Ectodermal cell (in vitro differentiated cells): ENCODE measurements at regions not wholly inside any gene's neighbourhood (a gene's known extent, or its start where the extent isn't known, plus 50 kb on each side); places are given as distances from the start of the nearest gene placed in this dataset.
"Not testable (repeated sequence)": the region's sequence is repeated elsewhere in the genome, so short reads cannot be mapped to it uniquely, and the experiment has no call there.

ENCODE experiments used
- H3K27ac ChIP-seq: 2 replicates; pipeline ENCODE4 v1.7.0; 2013; ENCODE audit warnings: mild to moderate bottlenecking, low read depth, low read length; ENCODE audit not compliant: insufficient read depth, poor library complexity, severe bottlenecking
- H3K27me3 ChIP-seq: 2 replicates; pipeline ENCODE4 v1.7.0; 2013; ENCODE audit warnings: mild to moderate bottlenecking, low read length; ENCODE audit not compliant: insufficient read depth, control insufficient read depth, poor library complexity, severe bottlenecking
- H3K36me3 ChIP-seq: one replicate; pipeline ENCODE4 v1.7.0; 2013; ENCODE audit warnings: low read length; ENCODE audit not compliant: control insufficient read depth, insufficient read depth
- H3K4me1 ChIP-seq: one replicate; pipeline ENCODE4 v1.7.0; 2013; ENCODE audit warnings: low read length; ENCODE audit not compliant: control insufficient read depth, insufficient read depth
- H3K4me3 ChIP-seq: 2 replicates; pipeline ENCODE4 v1.7.0; 2013; ENCODE audit warnings: low read depth, low read length, control low read depth; ENCODE audit not compliant: insufficient read depth
- H3K9me3 ChIP-seq: 2 replicates; pipeline ENCODE4 v1.7.0; 2013; ENCODE audit warnings: mild to moderate bottlenecking, low read length, moderate library complexity; ENCODE audit not compliant: control insufficient read depth
- WGBS, 2 experiments: methylation state at CpG; one replicate each; pipeline ENCODE4 v1.1.7; 2013; ENCODE audit warnings: missing lambda C conversion rate in 2 of 2; 5-methylcytosine and 5-hydroxymethylcytosine counted together

DNA sequence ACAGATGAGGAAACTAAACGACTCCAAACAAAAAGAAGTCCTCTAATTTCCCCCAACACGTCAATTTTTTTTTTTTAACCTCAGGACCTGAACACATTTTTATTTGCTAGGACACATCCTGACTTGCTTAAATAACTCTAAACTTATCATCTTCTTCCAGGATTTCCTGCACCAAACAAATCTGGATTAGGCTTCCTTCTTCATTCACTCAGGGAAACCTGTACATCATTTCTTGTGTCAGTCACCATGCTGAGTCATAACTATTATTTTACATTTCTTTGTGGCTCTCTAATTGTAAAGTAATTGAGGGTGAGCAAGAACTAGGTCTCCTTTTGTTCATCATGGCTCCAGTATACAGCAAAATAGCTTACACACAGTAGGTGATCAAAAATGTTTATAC, 433.4 kb upstream of the GBE1 start:
- no peak overlapping the region for H3K27ac ChIP-seq
- no peaks in the 10 kb centered on the region for H3K36me3 ChIP-seq
- 78 to 79% methylated on average over 2 of the region's 2 CpGs for WGBS, 2 experiments
- H3K4me3 ChIP-seq = no peak overlapping the region
- H3K4me1 ChIP-seq = no peaks in the 10 kb centered on the region
- no peaks in the 10 kb centered on the region for H3K27me3 ChIP-seq
- H3K9me3 ChIP-seq = no peaks in the 10 kb centered on the region

DNA sequence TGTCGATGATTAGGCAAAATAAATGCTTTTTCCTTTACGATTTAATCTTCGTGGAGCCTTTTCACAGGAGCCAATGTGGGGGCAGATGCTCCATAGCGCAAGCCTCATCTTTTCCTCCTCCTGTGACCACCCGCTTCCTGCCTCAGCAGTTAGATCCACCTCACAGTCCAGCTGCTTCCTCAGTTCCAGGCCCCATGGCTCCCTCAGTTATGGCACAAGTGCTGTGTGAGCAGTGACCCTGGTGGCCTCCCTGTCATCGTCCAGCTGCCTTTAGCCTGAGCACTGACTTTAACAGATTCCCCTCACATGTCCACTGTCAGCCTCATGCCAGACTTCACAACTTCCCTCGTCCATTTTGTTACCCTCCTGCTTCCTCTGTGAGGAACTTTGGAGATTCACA, 424.6 kb upstream of the GBE1 start:
- H3K4me3 ChIP-seq = no peak overlapping the region
- H3K4me1 ChIP-seq = no peaks in the 10 kb centered on the region
- H3K9me3 ChIP-seq = no peaks in the 10 kb centered on the region
- WGBS, 2 experiments = 93% methylated on average over 7 of the region's 7 CpGs
- H3K27ac ChIP-seq = no peak overlapping the region
- H3K36me3 ChIP-seq = no peaks in the 10 kb centered on the region
- no peaks in the 10 kb centered on the region for H3K27me3 ChIP-seq

DNA sequence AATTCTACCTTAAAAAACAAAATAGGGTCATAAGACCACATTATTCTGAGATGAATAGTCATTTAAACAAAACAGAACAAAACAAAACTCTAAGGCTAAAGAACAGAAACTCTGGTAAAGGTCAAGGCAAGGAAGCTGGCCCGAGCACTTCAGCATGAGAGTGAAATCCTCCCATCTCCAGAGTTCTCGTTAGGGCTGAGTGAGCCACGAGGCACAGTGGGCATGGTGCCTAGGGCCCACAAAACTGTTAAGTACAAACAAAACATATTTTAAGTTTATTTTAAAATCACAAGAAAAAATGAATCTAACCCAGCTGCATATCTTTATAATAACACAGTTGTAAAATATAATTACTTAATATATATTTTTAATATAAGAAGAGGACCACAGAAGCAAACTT, 417.8 kb upstream of the GBE1 start:
- Histone ChIP-seq H3K9me3 (no peaks in the 10 kb centered on the region), H3K27me3 (no peaks in the 10 kb centered on the region), H3K4me1 (no peaks in the 10 kb centered on the region), H3K36me3 (no peaks in the 10 kb centered on the region), H3K4me3 (no peak overlapping the region), H3K27ac (no peak overlapping the region)
- 96 to 97% methylated on average over 3 of the region's 3 CpGs for WGBS, 2 experiments

DNA sequence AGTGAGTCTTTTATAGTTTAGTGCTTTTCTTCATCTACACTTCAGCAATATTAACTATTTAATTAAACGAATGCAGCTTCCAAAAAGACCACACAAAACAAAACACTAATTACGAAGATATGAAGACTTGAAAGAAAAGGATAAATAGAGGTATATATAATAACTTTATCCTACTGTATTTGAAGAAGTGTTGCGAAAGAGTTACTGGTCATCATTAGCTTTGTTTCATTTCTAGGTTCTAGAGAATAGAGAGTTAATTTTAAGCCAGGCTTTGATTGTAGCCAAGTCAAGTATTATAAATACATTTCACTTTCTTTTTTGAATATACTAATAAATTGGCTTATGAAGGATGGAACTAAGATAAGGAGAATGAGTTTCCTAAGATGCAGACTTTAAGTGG, 416.8 kb upstream of the GBE1 start:
- no peaks in the 10 kb centered on the region for H3K36me3 ChIP-seq
- no peaks in the 10 kb centered on the region for H3K4me1 ChIP-seq
- H3K9me3 ChIP-seq = no peaks in the 10 kb centered on the region
- no peak overlapping the region for H3K4me3 ChIP-seq
- WGBS, 2 experiments = no CpG with 5 or more reads among the region's 3 CpGs
- no peaks in the 10 kb centered on the region for H3K27me3 ChIP-seq
- no peak overlapping the region for H3K27ac ChIP-seq

DNA sequence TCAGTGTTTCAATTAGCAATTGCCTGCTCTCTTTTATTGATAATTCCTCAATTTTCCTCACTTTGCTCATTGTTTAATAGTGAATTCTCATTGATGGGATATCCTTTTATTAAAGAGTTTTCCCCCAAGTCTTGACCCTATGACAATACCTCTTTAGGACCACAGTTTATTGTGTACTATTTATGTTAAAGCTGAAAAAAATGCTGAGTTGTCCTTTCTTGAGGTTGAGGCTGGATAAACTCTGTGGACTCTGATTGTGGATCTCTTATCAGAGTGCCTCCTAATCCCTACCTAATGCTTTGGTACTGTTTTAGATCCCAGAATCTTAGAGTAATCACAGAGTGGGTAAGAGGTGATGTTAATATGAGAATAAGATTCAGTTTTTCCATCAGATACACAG, 416.3 kb upstream of the GBE1 start:
- no peaks in the 10 kb centered on the region for H3K27me3 ChIP-seq
- no peak overlapping the region for H3K27ac ChIP-seq
- no peaks in the 10 kb centered on the region for H3K9me3 ChIP-seq
- no peaks in the 10 kb centered on the region for H3K4me1 ChIP-seq
- no peak overlapping the region for H3K4me3 ChIP-seq
- no peaks in the 10 kb centered on the region for H3K36me3 ChIP-seq

DNA sequence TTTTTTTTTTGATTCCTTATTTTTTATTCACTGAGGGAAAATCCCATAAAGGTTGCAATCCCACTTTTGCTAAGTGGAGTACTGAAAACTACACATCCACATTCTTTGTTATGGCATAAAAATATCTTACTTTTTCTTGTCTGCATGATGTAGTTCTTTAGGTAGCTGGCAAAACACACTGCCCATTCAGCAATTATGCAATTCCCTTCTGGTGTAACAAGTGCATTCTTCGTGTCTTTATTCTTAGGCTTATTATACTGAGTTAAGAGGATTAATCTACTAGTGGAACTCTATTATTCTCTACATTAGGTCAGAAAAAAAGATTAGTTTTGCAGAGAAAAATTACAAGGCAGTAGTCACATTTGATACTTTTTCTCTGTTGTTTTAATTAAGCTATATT, 403.8 kb upstream of the GBE1 start:
- Histone ChIP-seq H3K4me1 (no peaks in the 10 kb centered on the region), H3K27me3 (no peaks in the 10 kb centered on the region), H3K36me3 (no peaks in the 10 kb centered on the region), H3K4me3 (no peak overlapping the region), H3K9me3 (no peaks in the 10 kb centered on the region), H3K27ac (no peak overlapping the region)
- 67% methylated on average over 1 of the region's 1 CpG; no CpG with 5 or more reads in 1 of the 2 experiments for WGBS, 2 experiments

DNA sequence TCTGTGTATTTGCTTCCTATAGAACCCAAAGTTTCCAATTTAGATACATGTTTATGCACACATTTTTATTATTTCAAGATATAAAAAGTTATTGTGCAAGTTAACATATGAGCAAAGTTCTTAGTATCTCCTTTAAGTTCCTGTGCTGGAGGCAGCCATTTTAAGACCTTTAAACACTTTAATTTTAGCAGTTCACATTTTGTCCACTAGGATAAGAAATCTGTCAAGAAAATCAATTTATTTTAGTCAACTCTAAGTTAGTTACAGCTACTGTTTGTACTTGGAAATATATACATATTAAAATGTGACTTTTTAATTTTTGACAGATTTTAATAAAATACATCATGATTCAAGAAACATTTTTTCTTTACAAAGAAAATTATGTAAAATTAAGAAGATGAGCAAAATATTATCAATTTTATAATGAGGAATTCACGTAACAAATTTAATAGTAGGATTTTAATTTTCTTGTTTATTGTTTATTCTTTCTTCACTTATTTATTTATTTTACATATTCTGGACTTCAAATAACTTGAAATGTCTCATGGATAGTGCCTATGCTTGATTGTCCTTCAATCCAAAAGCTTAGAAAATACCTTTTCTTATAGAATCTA, 402.6 kb upstream of the GBE1 start:
- no peak overlapping the region for H3K4me3 ChIP-seq
- no CpG with 5 or more reads among the region's 1 CpG for WGBS, 2 experiments

DNA sequence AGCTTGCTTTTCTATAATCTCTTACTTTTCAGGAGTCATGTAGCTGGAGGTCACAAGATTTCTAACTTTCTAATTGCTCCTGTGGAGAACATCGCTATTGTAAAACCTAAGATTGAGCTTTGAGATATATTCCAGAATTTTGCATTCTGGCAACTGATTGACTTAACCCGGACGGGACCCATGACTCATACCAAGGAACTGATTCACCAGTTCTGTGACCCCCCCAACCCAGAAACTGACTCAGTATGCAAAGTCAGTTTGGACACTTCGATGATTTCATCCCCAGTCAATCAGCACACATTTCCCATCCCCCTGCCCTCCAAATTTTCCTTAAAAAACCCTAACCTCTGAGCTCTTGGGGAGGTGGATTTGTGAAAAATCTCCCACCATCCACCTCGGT, 396.5 kb upstream of the GBE1 start:
- Histone ChIP-seq H3K27ac (no peak overlapping the region), H3K36me3 (no peaks in the 10 kb centered on the region), H3K9me3 (no peaks in the 10 kb centered on the region), H3K4me3 (no peak overlapping the region), H3K27me3 (no peaks in the 10 kb centered on the region), H3K4me1 (peaks cover 4% of the 10 kb centered on the region)
- 92 to 95% methylated on average over 5 of the region's 5 CpGs for WGBS, 2 experiments

More for the DNA sequence above, 402.6 kb upstream of the GBE1 start:
- no peaks in the 10 kb centered on the region for H3K4me1 ChIP-seq
- H3K9me3 ChIP-seq = no peaks in the 10 kb centered on the region
- no peaks in the 10 kb centered on the region for H3K27me3 ChIP-seq
- no peaks in the 10 kb centered on the region for H3K36me3 ChIP-seq
- no peak overlapping the region for H3K27ac ChIP-seq

DNA sequence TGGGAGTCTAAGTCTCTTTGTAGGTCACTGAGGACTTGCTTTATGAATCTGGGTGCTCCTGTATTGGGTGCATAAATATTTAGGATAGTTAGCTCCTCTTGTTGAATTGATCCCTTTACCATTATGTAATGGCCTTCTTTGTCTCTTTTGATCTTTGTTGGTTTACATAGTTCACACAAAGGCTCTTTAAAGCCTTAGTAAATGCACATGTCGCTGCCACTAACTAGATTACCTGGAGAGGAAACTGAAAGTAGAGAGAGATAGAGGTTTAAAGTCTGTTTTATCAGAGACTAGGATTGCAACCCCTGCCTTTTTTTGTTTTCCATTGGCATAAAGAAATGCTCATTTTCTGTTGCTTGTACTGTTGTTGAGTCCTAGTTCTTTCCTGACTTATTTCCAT, 392.4 kb upstream of the GBE1 start:
- H3K27ac ChIP-seq, H3K4me3 ChIP-seq, H3K4me1 ChIP-seq, H3K9me3 ChIP-seq, H3K27me3 ChIP-seq, H3K36me3 ChIP-seq: not testable (repeated sequence)
- 50 to 75% methylated on average over 1 of the region's 1 CpG for WGBS, 2 experiments

DNA sequence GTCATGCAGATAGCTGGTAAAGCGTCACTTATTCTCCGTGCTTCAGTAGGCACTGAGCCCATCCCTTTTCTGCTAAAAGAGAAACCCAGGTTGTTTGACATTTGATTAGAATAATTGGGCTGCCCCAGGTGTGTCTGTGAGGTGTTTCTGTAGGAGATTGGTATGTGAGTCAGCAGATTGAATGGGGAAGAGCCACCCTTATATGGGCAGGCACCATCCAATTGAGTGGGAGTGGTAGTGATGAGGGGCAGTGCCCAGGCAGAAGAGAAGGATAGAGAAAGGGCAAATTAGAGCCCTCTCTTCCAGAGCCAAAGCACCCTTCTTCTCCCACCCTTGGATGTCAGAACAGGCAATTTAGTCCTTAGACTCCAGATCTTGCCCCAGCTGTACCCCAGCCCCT, 384.3 kb upstream of the GBE1 start:
- H3K36me3 ChIP-seq = no peaks in the 10 kb centered on the region
- no peaks in the 10 kb centered on the region for H3K9me3 ChIP-seq
- 93 to 99% methylated on average over 2 of the region's 2 CpGs for WGBS, 2 experiments
- no peak overlapping the region for H3K4me3 ChIP-seq
- no peak overlapping the region for H3K27ac ChIP-seq
- no peaks in the 10 kb centered on the region for H3K4me1 ChIP-seq
- H3K27me3 ChIP-seq = no peaks in the 10 kb centered on the region

DNA sequence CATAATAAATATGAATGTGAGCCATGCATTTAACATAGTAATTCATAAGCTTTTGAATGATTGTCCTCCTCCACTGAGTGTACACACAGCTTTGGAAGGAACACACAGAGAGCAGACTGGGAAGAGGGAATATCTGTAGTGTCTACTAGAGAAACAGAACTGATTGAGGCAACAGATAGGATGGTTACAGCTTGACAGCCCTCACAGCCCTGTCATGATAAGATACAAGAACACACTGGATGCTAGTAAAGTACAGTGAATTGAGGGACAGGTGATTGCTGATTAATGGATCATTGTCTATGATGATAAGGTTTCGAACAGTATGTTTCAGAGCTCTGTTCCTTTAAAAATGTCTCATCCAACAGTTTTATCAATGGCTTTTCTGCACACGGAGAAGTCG, 383.4 kb upstream of the GBE1 start:
- 94 to 97% methylated on average over 3 of the region's 3 CpGs for WGBS, 2 experiments
- Histone ChIP-seq H3K27me3 (no peaks in the 10 kb centered on the region), H3K4me1 (no peaks in the 10 kb centered on the region), H3K27ac (no peak overlapping the region), H3K36me3 (no peaks in the 10 kb centered on the region), H3K9me3 (no peaks in the 10 kb centered on the region), H3K4me3 (no peak overlapping the region)
